ENCODE measurements at regions not wholly inside any gene's neighbourhood (a gene's known extent, or its start where the extent isn't known, plus 50 kb on each side); places are given as distances from the start of the nearest gene placed in this dataset.

- no peak for TF ChIP-seq CTCF (IDR thresholded peaks at IDR 0.05)
- no peak for TF ChIP-seq POLR2AphosphoS5 (IDR thresholded peaks at IDR 0.05; ENCODE audit: low read depth, low read length)
- no peak for TF ChIP-seq RAD21 (IDR thresholded peaks at IDR 0.05; ENCODE audit: low read length)
- no peak for TF ChIP-seq RFX5 (IDR thresholded peaks at IDR 0.05; ENCODE audit: low read length)
- no peak for TF ChIP-seq MAX (IDR thresholded peaks at IDR 0.05; ENCODE audit: low read depth)
- no peak for TF ChIP-seq EZH2phosphoT487 (IDR thresholded peaks at IDR 0.05; ENCODE audit: borderline replicate concordance, low read depth)
These were observed 50.0 kb upstream of the RFPL3 start for GRCh38 chr22:32307617-32308016.
